GM12878 (cell line): ENCODE measurements at regions not wholly inside any gene's neighbourhood (a gene's known extent, or its start where the extent isn't known, plus 50 kb on each side); places are given as distances from the start of the nearest gene placed in this dataset.

Experiments
- CEBPB ChIP-seq, 2 experiments: fragments of 150-350 bp in 1 of 2; IDR thresholded peaks; 2 replicates each; pipeline ENCODE4 v1.6.1; 2012 to 2014; ENCODE audit warnings: low read depth in 2 of 2, low read length in 2 of 2, borderline replicate concordance in 1 of 2, inconsistent platforms in 1 of 2
- CTCF ChIP-seq, 3 experiments: IDR thresholded peaks in 2 of 3; conservative IDR thresholded peaks in 1 of 3; 2 replicates each; pipeline ENCODE4 v1.5.1; 2011; ENCODE audit warnings: low read depth in 3 of 3, low read length in 3 of 3, mild to moderate bottlenecking in 3 of 3, control low read depth in 2 of 3, moderate library complexity in 2 of 3, inconsistent platforms in 1 of 3, mixed read lengths in 1 of 3; ENCODE audit not compliant: control insufficient read depth in 2 of 3, insufficient read depth in 1 of 3; ENCODE audit errors: extremely low read depth in 1 of 3
- EZH2 ChIP-seq: IDR thresholded peaks from 2 replicates; pipeline ENCODE4 v1.6.1; 2012; ENCODE audit warnings: low read depth, mild to moderate bottlenecking, control low read depth, inconsistent platforms, low read length, borderline replicate concordance; ENCODE audit not compliant: control insufficient read depth
- IKZF2 ChIP-seq, 2 experiments: fragments of 450-650 bp; IDR thresholded peaks; 2 replicates each; pipeline ENCODE4 v1.6.1; 2017; ENCODE audit warnings: mild to moderate bottlenecking in 2 of 2, moderate library complexity in 2 of 2
- MXI1 ChIP-seq: fragments of 150-350 bp; IDR thresholded peaks from 2 replicates; pipeline ENCODE4 v1.6.1; 2011; ENCODE audit warnings: low read depth, mild to moderate bottlenecking, inconsistent platforms, low read length, improper control_type of control experiment
- SIN3A ChIP-seq: IDR thresholded peaks from 2 replicates; pipeline ENCODE4 v1.6.1; 2012; ENCODE audit warnings: low read depth, low read length, improper control_type of control experiment
- SREBF1 ChIP-seq: IDR thresholded peaks from 2 replicates; pipeline ENCODE4 v1.6.1; 2012; ENCODE audit warnings: mild to moderate bottlenecking, low read length
- ZNF207 ChIP-seq: fragments of 450-650 bp; IDR thresholded peaks from 2 replicates; pipeline ENCODE4 v1.6.1; 2014; ENCODE audit warnings: antibody characterized with exemption, mild to moderate bottlenecking, borderline replicate concordance
- TF ChIP-seq, protein P1 (sequence below): IDR thresholded peaks from 2 replicates; pipeline ENCODE4 v1.6.1; 2011; ENCODE audit warnings: low read depth, low read length, improper control_type of control experiment, borderline replicate concordance

- no peak for TF ChIP-seq MXI1
- no peak for TF ChIP-seq ZNF207
- TF ChIP-seq, protein P1, sequence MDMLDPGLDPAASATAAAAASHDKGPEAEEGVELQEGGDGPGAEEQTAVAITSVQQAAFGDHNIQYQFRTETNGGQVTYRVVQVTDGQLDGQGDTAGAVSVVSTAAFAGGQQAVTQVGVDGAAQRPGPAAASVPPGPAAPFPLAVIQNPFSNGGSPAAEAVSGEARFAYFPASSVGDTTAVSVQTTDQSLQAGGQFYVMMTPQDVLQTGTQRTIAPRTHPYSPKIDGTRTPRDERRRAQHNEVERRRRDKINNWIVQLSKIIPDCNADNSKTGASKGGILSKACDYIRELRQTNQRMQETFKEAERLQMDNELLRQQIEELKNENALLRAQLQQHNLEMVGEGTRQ, result no peak
- no peak for TF ChIP-seq SREBF1
- TF ChIP-seq CTCF (IDR thresholded peaks at IDR 0.05 in 2 of 3, conservative IDR thresholded peaks at IDR 0.05 in 1 of 3; ENCODE audit: control insufficient read depth in 2 of 3, extremely low read depth in 1 of 3, insufficient read depth in 1 of 3, low read depth in 3 of 3, low read length in 3 of 3), result no peak
- TF ChIP-seq EZH2, result no peak
- TF ChIP-seq CEBPB (IDR thresholded peaks at IDR 0.05; ENCODE audit: borderline replicate concordance in 1 of 2, low read depth in 2 of 2, low read length in 2 of 2), result no peak
- TF ChIP-seq IKZF2 (IDR thresholded peaks at IDR 0.05), result no peak
- TF ChIP-seq SIN3A, result no peak
Measured at GRCh38 chr5:97644896-97645295, 461.8 kb upstream of the RIOK2 start.
